Vagina (tissue), 2 donors: ENCODE measurements at regions not wholly inside any gene's neighbourhood (a gene's known extent, or its start where the extent isn't known, plus 50 kb on each side); places are given as distances from the start of the nearest gene placed in this dataset.

Source experiments
- POLR2A ChIP-seq, 2 donors: fragments of 450-650 bp; IDR thresholded peaks; one replicate each; pipeline ENCODE4 v1.6.1; 2017; ENCODE audit warnings: antibody characterized with exemption in 2 of 2, mild to moderate bottlenecking in 2 of 2, moderate library complexity in 2 of 2
- POLR2AphosphoS5 ChIP-seq, 2 donors: sonication (generic); formaldehyde crosslinking; IDR thresholded peaks; one replicate each; pipeline ENCODE4 v1.9.0; 2017; ENCODE audit warnings: antibody characterized with exemption in 2 of 2, mild to moderate bottlenecking in 2 of 2, low read depth in 1 of 2; ENCODE audit not compliant: insufficient read depth in 1 of 2
- TF ChIP-seq, protein P1 (sequence below), 3 experiments: fragments of 450-650 bp in 2 of 3; fragments of 200-600 bp in 1 of 3; sonication (generic) in 1 of 3; IDR thresholded peaks; one replicate each; pipeline ENCODE4 v1.5.1; 2017 to 2019; ENCODE audit warnings: antibody characterized with exemption in 3 of 3, mild to moderate bottlenecking in 2 of 3, moderate library complexity in 2 of 3

DNA sequence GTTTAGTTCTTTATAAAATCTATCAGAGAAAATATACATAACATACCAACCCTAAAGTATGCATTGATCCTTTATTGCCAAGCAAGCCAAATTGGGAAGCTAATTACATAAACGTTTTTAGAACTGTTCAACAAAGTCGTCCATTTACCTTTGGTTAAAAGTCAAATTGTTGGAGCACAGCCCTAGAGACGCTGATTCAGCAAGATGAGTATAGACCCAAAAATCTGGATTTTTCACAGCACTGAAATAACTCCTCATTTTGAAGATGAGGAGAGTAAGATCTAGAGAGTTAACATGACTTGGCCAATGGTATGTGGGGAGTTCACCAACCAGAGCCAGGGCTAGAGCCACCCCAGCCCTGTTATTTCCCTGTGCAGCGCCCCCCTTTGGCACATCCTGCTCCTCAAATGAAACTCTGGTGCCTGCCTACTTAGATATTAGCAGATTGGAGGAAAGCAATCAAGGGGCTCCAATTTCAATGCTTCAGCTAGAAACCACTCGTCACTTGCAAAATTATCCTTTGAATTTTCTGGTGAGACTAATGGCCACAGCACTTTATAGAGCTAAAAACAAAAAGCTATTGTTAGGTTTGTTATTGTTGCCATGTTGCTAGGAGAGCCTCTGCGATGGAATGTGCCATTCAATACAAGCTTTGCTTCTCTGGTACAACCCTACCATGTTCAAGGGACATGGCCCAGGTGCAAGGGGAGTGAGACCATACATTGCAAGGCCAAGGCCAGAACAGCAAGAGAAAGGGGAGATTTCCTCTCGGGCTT is 132.6 kb upstream of the ZEB1 start:
- TF ChIP-seq, protein P1, sequence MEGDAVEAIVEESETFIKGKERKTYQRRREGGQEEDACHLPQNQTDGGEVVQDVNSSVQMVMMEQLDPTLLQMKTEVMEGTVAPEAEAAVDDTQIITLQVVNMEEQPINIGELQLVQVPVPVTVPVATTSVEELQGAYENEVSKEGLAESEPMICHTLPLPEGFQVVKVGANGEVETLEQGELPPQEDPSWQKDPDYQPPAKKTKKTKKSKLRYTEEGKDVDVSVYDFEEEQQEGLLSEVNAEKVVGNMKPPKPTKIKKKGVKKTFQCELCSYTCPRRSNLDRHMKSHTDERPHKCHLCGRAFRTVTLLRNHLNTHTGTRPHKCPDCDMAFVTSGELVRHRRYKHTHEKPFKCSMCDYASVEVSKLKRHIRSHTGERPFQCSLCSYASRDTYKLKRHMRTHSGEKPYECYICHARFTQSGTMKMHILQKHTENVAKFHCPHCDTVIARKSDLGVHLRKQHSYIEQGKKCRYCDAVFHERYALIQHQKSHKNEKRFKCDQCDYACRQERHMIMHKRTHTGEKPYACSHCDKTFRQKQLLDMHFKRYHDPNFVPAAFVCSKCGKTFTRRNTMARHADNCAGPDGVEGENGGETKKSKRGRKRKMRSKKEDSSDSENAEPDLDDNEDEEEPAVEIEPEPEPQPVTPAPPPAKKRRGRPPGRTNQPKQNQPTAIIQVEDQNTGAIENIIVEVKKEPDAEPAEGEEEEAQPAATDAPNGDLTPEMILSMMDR (IDR thresholded peaks at IDR 0.05), result no peak
- no peak for TF ChIP-seq POLR2A (IDR thresholded peaks at IDR 0.05)
- no peak for TF ChIP-seq POLR2AphosphoS5 (IDR thresholded peaks at IDR 0.05; ENCODE audit: insufficient read depth in 1 of 2, low read depth in 1 of 2)
